Activated T-cell treated with anti-CD3 and anti-CD28 coated beads, Interleukin-2, amount 50 U/mL, for 24 hours (primary cell): ENCODE measurements at regions not wholly inside any gene's neighbourhood (a gene's known extent, or its start where the extent isn't known, plus 50 kb on each side); places are given as distances from the start of the nearest gene placed in this dataset.
"Not testable (repeated sequence)": the region's sequence is repeated elsewhere in the genome, so short reads cannot be mapped to it uniquely, and the experiment has no call there.

ENCODE experiments used
- DNase-seq: peaks from one replicate; pipeline ENCODE4 v3.0.0-alpha.2; 2020
- H3K27ac Mint-ChIP-seq: 2 replicates; pipeline ENCODE4 v1.8.0; 2020; ENCODE audit warnings: mild to moderate bottlenecking, mixed read lengths
- H3K27me3 Mint-ChIP-seq: 2 replicates; pipeline ENCODE4 v1.8.0; 2020; ENCODE audit warnings: mixed read lengths
- H3K36me3 Mint-ChIP-seq: 2 replicates; pipeline ENCODE4 v1.8.0; 2020; ENCODE audit warnings: low read depth, mixed read lengths
- H3K4me1 Mint-ChIP-seq: 2 replicates; pipeline ENCODE4 v1.8.0; 2020; ENCODE audit warnings: low read depth, mixed read lengths
- H3K4me3 Mint-ChIP-seq: 2 replicates; pipeline ENCODE4 v1.8.0; 2020; ENCODE audit warnings: mild to moderate bottlenecking, moderate library complexity, mixed read lengths
- H3K9me3 Mint-ChIP-seq: 2 replicates; pipeline ENCODE4 v1.8.0; 2020; ENCODE audit warnings: mixed read lengths

DNA sequence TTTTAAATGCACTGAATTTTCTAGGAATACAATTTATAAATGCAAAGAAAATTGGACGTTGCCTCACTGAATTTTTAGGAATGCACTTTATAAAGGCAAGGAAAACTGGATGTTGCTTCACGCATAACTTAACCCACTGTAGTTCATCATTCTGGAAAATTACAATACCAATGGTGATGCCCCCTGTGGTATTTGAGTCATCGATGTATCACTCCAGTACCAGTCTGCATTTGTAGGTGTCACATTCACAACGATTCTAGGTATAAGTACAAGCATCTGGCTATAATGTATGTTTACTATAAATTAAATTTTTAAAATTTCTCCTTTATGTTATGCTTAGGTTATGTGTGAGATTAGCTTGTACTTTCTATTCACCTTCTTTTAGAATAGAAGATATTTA lies 320.5 kb downstream of the GOLGA6L6 start:
- not testable (repeated sequence) for H3K27ac Mint-ChIP-seq

GRCh38 chr15:20219171-20219570 lies 322.4 kb downstream of the GOLGA6L6 start:
- DNase-seq, H3K36me3 Mint-ChIP-seq, H3K4me1 Mint-ChIP-seq, H3K4me3 Mint-ChIP-seq, H3K27ac Mint-ChIP-seq, H3K27me3 Mint-ChIP-seq, H3K9me3 Mint-ChIP-seq: not testable (repeated sequence)

More for the DNA sequence above, 320.5 kb downstream of the GOLGA6L6 start:
- not testable (repeated sequence) for H3K4me1 Mint-ChIP-seq, H3K36me3 Mint-ChIP-seq, H3K27me3 Mint-ChIP-seq, DNase-seq, H3K9me3 Mint-ChIP-seq, H3K4me3 Mint-ChIP-seq

GRCh38 chr15:20215700-20216099 lies 325.9 kb downstream of the GOLGA6L6 start:
- not testable (repeated sequence) for H3K9me3 Mint-ChIP-seq, H3K4me3 Mint-ChIP-seq, H3K27ac Mint-ChIP-seq, DNase-seq, H3K4me1 Mint-ChIP-seq, H3K27me3 Mint-ChIP-seq, H3K36me3 Mint-ChIP-seq

DNA sequence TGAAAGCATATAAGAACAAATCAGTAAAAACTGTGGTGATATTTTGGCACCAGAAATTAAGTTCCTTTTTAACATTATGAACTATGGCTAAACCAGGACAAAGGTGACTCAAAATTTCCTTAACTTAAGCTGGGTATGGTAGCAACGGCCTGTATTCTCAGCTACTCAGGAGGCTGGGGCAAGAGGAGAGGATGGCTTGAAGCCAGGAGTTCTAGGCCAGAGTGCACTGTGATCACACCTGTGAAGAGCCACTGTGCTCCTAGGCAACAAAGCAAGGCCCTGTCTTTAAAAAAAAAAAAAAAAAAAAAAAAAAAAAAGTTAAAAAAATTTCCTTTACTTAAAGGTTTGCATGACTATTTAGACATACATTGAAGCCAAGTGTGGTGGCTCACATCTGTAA lies 327.5 kb downstream of the GOLGA6L6 start:
- not testable (repeated sequence) for H3K4me3 Mint-ChIP-seq, H3K27ac Mint-ChIP-seq, H3K27me3 Mint-ChIP-seq, DNase-seq, H3K36me3 Mint-ChIP-seq, H3K4me1 Mint-ChIP-seq, H3K9me3 Mint-ChIP-seq

DNA sequence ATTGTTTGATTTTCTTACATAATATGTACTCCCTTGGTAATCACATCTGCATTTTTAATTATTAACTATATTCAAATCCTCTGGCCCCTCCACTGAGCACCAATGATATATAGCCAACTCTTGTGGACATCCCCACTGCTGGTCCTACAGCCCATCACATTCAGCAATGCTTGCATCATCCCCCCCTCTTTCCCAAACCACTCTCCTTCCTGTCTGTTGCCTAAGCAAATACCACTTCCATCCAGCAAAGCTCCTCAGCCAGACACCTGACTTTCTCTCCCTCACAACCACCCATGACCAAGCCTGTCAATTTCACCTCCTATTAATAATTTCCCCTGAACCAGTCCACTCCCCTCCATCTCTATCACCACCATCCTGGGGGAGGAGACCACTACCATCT lies 330.1 kb downstream of the GOLGA6L6 start:
- H3K9me3 Mint-ChIP-seq, H3K27ac Mint-ChIP-seq, H3K4me3 Mint-ChIP-seq, H3K4me1 Mint-ChIP-seq, DNase-seq, H3K27me3 Mint-ChIP-seq, H3K36me3 Mint-ChIP-seq: not testable (repeated sequence)

DNA sequence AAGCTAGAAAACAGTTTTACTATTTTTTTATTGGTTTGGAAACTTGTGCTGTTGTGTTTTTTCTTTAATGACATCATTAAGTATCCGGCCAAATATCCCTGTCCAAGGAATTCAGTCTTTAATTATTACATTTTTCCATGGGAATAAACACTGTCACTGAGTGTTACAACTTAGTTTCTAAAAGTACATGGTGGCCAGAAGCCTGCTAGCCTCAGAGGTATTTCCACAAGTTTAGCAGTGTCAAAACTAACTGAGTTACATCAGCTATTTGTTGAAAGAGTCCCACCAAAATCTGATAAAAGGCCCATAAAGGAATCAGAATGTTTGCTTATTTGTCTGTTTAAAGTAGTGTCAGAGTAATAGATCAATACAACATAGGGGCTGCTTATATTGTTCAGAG lies 331.6 kb downstream of the GOLGA6L6 start:
- not testable (repeated sequence) for H3K4me1 Mint-ChIP-seq, H3K9me3 Mint-ChIP-seq, H3K27ac Mint-ChIP-seq, H3K36me3 Mint-ChIP-seq, H3K27me3 Mint-ChIP-seq, DNase-seq, H3K4me3 Mint-ChIP-seq

DNA sequence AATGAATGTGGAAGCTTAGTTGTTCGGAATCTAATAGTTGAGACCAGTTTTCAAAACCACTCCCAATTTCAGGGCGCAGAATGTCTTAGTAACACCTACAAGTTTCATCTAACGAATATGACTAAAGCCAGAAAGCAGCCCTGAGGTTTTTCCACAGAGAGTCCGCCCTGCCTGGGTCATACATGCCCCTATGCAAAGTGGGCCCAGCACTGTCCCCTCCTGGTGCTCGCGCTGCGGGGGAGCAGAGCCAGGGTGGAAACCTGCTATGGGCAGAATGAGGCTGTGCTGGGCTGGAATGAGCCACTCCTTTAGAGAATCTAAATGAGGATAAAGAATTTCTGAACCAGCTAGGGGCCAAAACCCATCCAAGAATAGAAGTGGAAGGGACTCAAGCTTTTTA lies 334.0 kb downstream of the GOLGA6L6 start:
- H3K27me3 Mint-ChIP-seq: not testable (repeated sequence)

GRCh38 chr15:20207198-20207597 lies 334.4 kb downstream of the GOLGA6L6 start:
- H3K4me1 Mint-ChIP-seq, H3K9me3 Mint-ChIP-seq, DNase-seq, H3K27me3 Mint-ChIP-seq, H3K27ac Mint-ChIP-seq, H3K4me3 Mint-ChIP-seq, H3K36me3 Mint-ChIP-seq: not testable (repeated sequence)

More for the DNA sequence above, 334.0 kb downstream of the GOLGA6L6 start:
- H3K4me3 Mint-ChIP-seq, H3K36me3 Mint-ChIP-seq, H3K27ac Mint-ChIP-seq, H3K9me3 Mint-ChIP-seq, DNase-seq, H3K4me1 Mint-ChIP-seq: not testable (repeated sequence)

- not testable (repeated sequence) for DNase-seq, H3K27me3 Mint-ChIP-seq, H3K4me1 Mint-ChIP-seq, H3K36me3 Mint-ChIP-seq, H3K27ac Mint-ChIP-seq, H3K9me3 Mint-ChIP-seq, H3K4me3 Mint-ChIP-seq
Measured at GRCh38 chr15:20204177-20204866, 337.3 kb downstream of the GOLGA6L6 start.

DNA sequence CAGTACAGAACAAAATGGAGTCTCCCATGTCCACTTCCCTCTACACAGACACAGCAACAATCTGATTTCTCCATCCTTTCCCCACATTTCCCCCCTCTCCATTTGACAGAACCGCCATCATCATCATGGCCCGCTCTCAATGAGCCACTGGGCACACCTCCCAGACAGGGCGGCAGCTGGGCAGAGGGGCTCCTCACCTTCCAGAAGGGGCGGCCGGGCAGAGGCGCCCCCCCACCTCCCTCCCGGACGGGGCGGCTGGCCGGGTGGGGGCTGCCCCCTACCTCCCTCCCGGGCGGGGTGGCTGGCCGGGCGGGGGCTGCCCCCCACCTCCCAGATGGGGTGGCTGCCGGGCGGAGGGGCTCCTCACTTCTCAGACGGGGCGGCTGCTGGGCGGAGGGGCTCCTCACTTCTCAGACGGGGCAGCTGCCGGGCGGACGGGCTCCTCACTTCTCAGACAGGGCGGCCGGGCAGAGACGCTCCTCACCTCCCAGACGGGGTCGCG lies 337.9 kb downstream of the GOLGA6L6 start:
- not testable (repeated sequence) for H3K4me3 Mint-ChIP-seq, H3K36me3 Mint-ChIP-seq, H3K27me3 Mint-ChIP-seq, DNase-seq, H3K27ac Mint-ChIP-seq, H3K9me3 Mint-ChIP-seq, H3K4me1 Mint-ChIP-seq

DNA sequence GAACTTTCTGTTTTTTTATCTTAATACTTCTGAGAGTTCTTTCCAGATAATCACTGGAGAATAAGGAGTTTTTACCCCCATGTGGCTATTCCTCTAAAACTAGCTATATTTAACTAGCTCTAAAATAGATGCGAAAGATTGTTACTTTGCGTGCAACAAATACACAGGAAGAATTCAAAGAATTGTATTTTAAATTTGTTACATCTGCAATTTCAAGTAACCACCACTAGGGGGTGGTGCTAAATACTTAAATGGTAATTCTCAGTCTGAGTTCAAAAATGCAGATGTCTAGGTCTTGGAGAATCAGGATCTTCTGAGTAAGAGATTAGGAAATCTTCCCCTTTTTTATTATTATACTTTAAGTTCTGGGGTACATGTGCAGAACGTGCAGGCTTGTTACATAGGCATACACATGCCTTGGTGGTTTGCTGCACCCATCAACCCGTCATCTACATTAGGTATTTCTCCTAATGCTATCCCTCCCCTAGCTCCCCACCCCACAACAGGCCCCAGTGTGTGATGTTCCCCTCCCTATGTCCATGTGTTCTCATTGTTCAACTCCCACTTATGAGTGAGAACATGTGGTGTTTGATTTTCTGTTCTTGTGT lies 346.9 kb downstream of the GOLGA6L6 start:
- not testable (repeated sequence) for H3K9me3 Mint-ChIP-seq, H3K4me1 Mint-ChIP-seq, H3K27ac Mint-ChIP-seq, DNase-seq, H3K27me3 Mint-ChIP-seq, H3K4me3 Mint-ChIP-seq, H3K36me3 Mint-ChIP-seq

- not testable (repeated sequence) for H3K9me3 Mint-ChIP-seq, H3K4me3 Mint-ChIP-seq, H3K36me3 Mint-ChIP-seq, H3K27ac Mint-ChIP-seq, H3K4me1 Mint-ChIP-seq, H3K27me3 Mint-ChIP-seq
- peak; percentile 47 for DNase-seq
Measured at GRCh38 chr15:20192982-20193929, 348.3 kb downstream of the GOLGA6L6 start.

DNA sequence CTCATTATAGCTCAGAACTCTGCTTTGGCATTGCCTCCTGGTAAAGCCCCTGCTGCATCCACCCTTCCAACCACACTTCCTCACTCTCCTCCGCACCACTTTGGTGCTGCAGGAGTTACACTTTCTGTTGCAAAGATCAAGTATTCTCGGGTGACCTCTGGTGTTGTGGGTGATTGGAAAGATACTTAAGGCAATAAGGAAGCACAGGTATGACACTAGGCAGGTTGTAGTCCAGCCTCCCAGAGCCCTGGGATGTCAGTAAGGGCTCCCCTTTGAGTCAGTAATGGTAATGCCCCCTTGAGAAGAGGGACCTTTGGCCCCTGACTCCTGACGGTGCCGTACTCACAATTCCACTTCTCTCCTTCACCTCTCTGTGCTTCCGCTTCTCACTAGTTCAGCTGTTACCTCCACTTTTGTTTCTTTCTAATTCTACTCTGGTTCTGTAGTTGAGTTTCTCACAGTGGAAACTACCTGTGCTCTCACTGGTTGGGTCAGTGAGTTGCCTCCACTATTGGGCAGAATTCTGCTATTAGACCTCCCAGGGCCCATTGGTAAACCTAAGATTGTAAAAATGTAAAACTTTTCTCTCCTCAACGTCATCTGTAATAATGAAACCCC lies 350.0 kb downstream of the GOLGA6L6 start:
- not testable (repeated sequence) for H3K4me1 Mint-ChIP-seq, H3K4me3 Mint-ChIP-seq, H3K27ac Mint-ChIP-seq, H3K9me3 Mint-ChIP-seq, DNase-seq, H3K36me3 Mint-ChIP-seq, H3K27me3 Mint-ChIP-seq

DNA sequence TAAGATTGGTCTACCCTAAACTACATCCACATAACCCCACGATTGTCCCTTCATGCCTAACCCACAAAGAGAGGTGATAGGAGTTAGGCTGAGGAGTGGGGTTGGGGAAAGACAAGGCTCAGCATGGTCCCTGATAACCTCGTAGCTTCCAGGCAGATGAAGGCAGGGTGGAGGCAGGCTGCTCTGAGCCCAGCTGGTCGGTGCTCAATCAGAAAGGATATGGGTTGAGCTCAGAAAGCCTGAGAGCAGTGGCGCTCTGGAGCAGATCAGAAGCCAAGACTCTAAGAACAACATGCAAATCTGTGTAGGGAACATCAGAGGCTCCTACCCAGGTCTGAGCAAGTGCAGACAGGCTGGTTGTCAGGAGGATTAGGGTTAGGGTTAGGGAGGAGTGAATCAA lies 353.0 kb downstream of the GOLGA6L6 start:
- DNase-seq: not testable (repeated sequence)

More for the DNA sequence above, 353.0 kb downstream of the GOLGA6L6 start:
- not testable (repeated sequence) for H3K9me3 Mint-ChIP-seq, H3K36me3 Mint-ChIP-seq, H3K27ac Mint-ChIP-seq, H3K4me3 Mint-ChIP-seq, H3K27me3 Mint-ChIP-seq, H3K4me1 Mint-ChIP-seq
